HUDEP-2 (cell line): ENCODE measurements at regions not wholly inside any gene's neighbourhood (a gene's known extent, or its start where the extent isn't known, plus 50 kb on each side); places are given as distances from the start of the nearest gene placed in this dataset.

ENCODE experiments used
- DNase-seq, 76 experiments: peaks; one replicate each; lab custom pipeline; 2025; ENCODE audit not compliant: unreplicated experiment in 76 of 76; lab: John Stamatoyannopoulos, UW

GRCh38 chr12:91355150-91356006, 172.8 kb upstream of the DCN start:
- DNase-seq, result peak in 30 of 76 experiments; percentile 0 to 39 (median 12)

- DNase-seq, result no peak
These were observed 170.6 kb upstream of the DCN start for GRCh38 chr12:91353266-91353665.

- DNase-seq, result no peak
These were observed 166.9 kb upstream of the DCN start for GRCh38 chr12:91349476-91349875.

- DNase-seq, result no peak
These were observed 165.0 kb upstream of the DCN start for GRCh38 chr12:91347481-91348214.

- DNase-seq, result no peak
These were observed 164.2 kb upstream of the DCN start for GRCh38 chr12:91346827-91347226.

GRCh38 chr12:91344408-91344807, 161.8 kb upstream of the DCN start:
- no peak for DNase-seq

- no peak for DNase-seq
These were observed 160.4 kb upstream of the DCN start for GRCh38 chr12:91343010-91343409.

GRCh38 chr12:91339106-91339505, 156.5 kb upstream of the DCN start:
- DNase-seq, result no peak

- no peak for DNase-seq
These were observed 153.1 kb upstream of the DCN start for GRCh38 chr12:91335699-91336098.

GRCh38 chr12:91333966-91334365, 151.3 kb upstream of the DCN start:
- no peak for DNase-seq

GRCh38 chr12:91332302-91332701, 149.7 kb upstream of the DCN start:
- no peak for DNase-seq

GRCh38 chr12:91331371-91331770, 148.8 kb upstream of the DCN start:
- no peak for DNase-seq

- DNase-seq, result no peak
These were observed 145.8 kb upstream of the DCN start for GRCh38 chr12:91328451-91328850.

- no peak for DNase-seq
These were observed 145.3 kb upstream of the DCN start for GRCh38 chr12:91327889-91328288.

- no peak for DNase-seq
These were observed 144.5 kb upstream of the DCN start for GRCh38 chr12:91327131-91327530.

GRCh38 chr12:91326058-91327027, 143.7 kb upstream of the DCN start:
- peak in 27 of 76 experiments; percentile 0 to 48 (median 8) for DNase-seq

GRCh38 chr12:91320999-91321398, 138.4 kb upstream of the DCN start:
- no peak for DNase-seq

- no peak for DNase-seq
These were observed 136.6 kb upstream of the DCN start for GRCh38 chr12:91319071-91319760.

GRCh38 chr12:91317306-91317705, 134.7 kb upstream of the DCN start:
- DNase-seq, result no peak

- no peak for DNase-seq
These were observed 134.3 kb upstream of the DCN start for GRCh38 chr12:91316907-91317269.
